K562 (cell line): ENCODE measurements at regions not wholly inside any gene's neighbourhood (a gene's known extent, or its start where the extent isn't known, plus 50 kb on each side); places are given as distances from the start of the nearest gene placed in this dataset.

Experiments
- ATAC-seq: fragments of 200-7000 bp; cut with Tn5 transposase; 3 replicates; pipeline ENCODE4 v1.9.1; 2020; ENCODE audit warnings: moderate library complexity
- BruUV-seq: library from RNA; stranded (reverse); fragments of 400-500 nt; replicated peaks from 2 replicates; lab custom pipeline; 2021; lab: Mats Ljungman, UMichigan
- CTCF ChIA-PET: fragments of 300-600 bp; formaldehyde crosslinking; extraction: SDS; loops from one replicate; lab custom pipeline; 2021; ENCODE audit warnings: low intra/inter-chr PET ratio; lab: Yijun Ruan, JAX
- POLR2A ChIA-PET: fragments of 300-600, 350-650 bp; sonication (Branson Sonifier 250); formaldehyde crosslinking; extraction: SDS; loops from one replicate; lab custom pipeline; 2021; ENCODE audit warnings: antibody characterized with exemption, inconsistent platforms; lab: Yijun Ruan, JAX
- DNase-seq, 4 experiments: peaks; one replicate each; pipeline versions ENCODE4 v3.0.0 to v3.0.0-alpha.2; 2011 to 2018; ENCODE audit warnings: low spot score in 3 of 4, mixed read lengths in 3 of 4; ENCODE audit errors: extremely low read depth in 1 of 4
- FAIRE-seq: peaks from 2 replicates; lab custom pipeline; 2011; peaks lifted over from hg19 to GRCh38; lab: Jason Lieb, UNC
- H2AFZ ChIP-seq: 2 replicates; pipeline ENCODE4 v1.6.0; 2011; ENCODE audit warnings: low read depth, low read length, control low read depth, inconsistent platforms
- H3K27ac ChIP-seq: fragments of 200-600 bp; 3 replicates; pipeline ENCODE4 v1.8.0; 2011; ENCODE audit warnings: low read depth, mild to moderate bottlenecking, control low read depth, inconsistent platforms, low read length, moderate library complexity, mixed read lengths; ENCODE audit errors: extremely low read depth
- H3K27me3 ChIP-seq, 2 experiments: fragments of 300-600 bp in 1 of 2; 2 replicates in 1 of 2; 3 replicates in 1 of 2; pipeline versions ENCODE4 v1.6.0 to v1.8.0; 2011; ENCODE audit warnings: inconsistent platforms in 2 of 2, low read length in 2 of 2, mild to moderate bottlenecking in 1 of 2, mixed read lengths in 1 of 2, moderate library complexity in 1 of 2; ENCODE audit not compliant: control insufficient read depth in 2 of 2, insufficient read depth in 2 of 2
- H3K36me3 ChIP-seq: fragments of 300-600 bp; 3 replicates; pipeline ENCODE4 v1.8.0; 2011; ENCODE audit warnings: mild to moderate bottlenecking, low read length, inconsistent platforms; ENCODE audit not compliant: control insufficient read depth, insufficient read depth
- H3K4me1 ChIP-seq, 2 experiments: fragments of 200-600 bp in 1 of 2; replicated peaks in 1 of 2; 2 replicates in 1 of 2; 3 replicates in 1 of 2; pipeline versions ENCODE4 v1.5.1 to v1.8.0; 2011; ENCODE audit warnings: inconsistent platforms in 2 of 2, low read length in 2 of 2, mild to moderate bottlenecking in 1 of 2, mixed read lengths in 1 of 2, moderate library complexity in 1 of 2; ENCODE audit not compliant: control insufficient read depth in 2 of 2, insufficient read depth in 2 of 2
- H3K4me2 ChIP-seq: 2 replicates; pipeline ENCODE4 v1.6.1; 2011; ENCODE audit warnings: low read length, control low read depth, inconsistent platforms, mixed read lengths; ENCODE audit not compliant: insufficient read depth
- H3K4me3 ChIP-seq: fragments of 200-600 bp; sonication (generic), shearing (Covaris generic); 2 replicates; pipeline ENCODE4 v1.5.1; 2016; ENCODE audit warnings: control low read depth, inconsistent platforms
- H3K79me2 ChIP-seq: fragments of 200-600 bp; 3 replicates; pipeline ENCODE4 v1.8.0; 2011; ENCODE audit warnings: low read length, inconsistent platforms; ENCODE audit not compliant: control insufficient read depth, insufficient read depth
- H3K9ac ChIP-seq, 2 experiments: 2 replicates each; pipeline versions ENCODE4 v1.6.0 to v1.6.1; 2011; ENCODE audit warnings: low read depth in 2 of 2, low read length in 2 of 2, control low read depth in 1 of 2, inconsistent platforms in 1 of 2, mild to moderate bottlenecking in 1 of 2, mixed read lengths in 1 of 2; ENCODE audit not compliant: insufficient read depth in 1 of 2
- H3K9me1 ChIP-seq: one replicate; pipeline ENCODE4 v1.6.0; 2011; ENCODE audit warnings: inconsistent platforms, mild to moderate bottlenecking, low read length, moderate library complexity; ENCODE audit not compliant: control insufficient read depth, insufficient read depth
- H3K9me3 ChIP-seq: replicated peaks from 2 replicates; pipeline ENCODE4 v1.5.1; 2011; ENCODE audit warnings: low read depth, low read length, inconsistent platforms; ENCODE audit not compliant: control insufficient read depth, insufficient read depth
- H4K20me1 ChIP-seq: replicated peaks from 2 replicates; pipeline ENCODE4 v1.6.1; 2011; ENCODE audit warnings: low read length, inconsistent platforms, mixed read lengths; ENCODE audit not compliant: control insufficient read depth, insufficient read depth
- CHD1 ChIP-seq: fragments of 200-600 bp; sonication (generic); IDR thresholded peaks from one replicate; pipeline ENCODE4 v1.6.1; 2012; ENCODE audit warnings: mild to moderate bottlenecking, moderate library complexity, low read length, inconsistent platforms
- DACH1 ChIP-seq: fragments of 450-650 bp; IDR thresholded peaks from 2 replicates; pipeline ENCODE4 v1.6.1; 2018; ENCODE audit not compliant: partially characterized antibody
- KLF10 ChIP-seq: fragments of 250-450 bp; sonication (Bioruptor Pico); IDR thresholded peaks from 2 replicates; pipeline ENCODE4 v1.6.1; 2021; ENCODE audit warnings: matching md5 sums
- MCM3 ChIP-seq: fragments of 450-650 bp; IDR thresholded peaks from 2 replicates; pipeline ENCODE4 v1.6.1; 2016
- ZNF778 ChIP-seq: fragments of 450-650 bp; formaldehyde crosslinking; IDR thresholded peaks from 2 replicates; pipeline ENCODE4 v1.4.0; 2020; ENCODE audit warnings: mild to moderate bottlenecking, moderate library complexity
- WGBS: fragments of 100-300 bp; shearing (Covaris generic); methylation state at CpG from one replicate; pipeline ENCODE4 v1.1.6; 2016; ENCODE audit warnings: low coverage, mixed read lengths; ENCODE audit not compliant: insufficient coverage; ENCODE audit errors: missing lambda C conversion rate; 5-methylcytosine and 5-hydroxymethylcytosine counted together
- in situ Hi-C: fragments of 300-500 bp; cut with MboI; formaldehyde crosslinking; loops from 4 replicates; pipeline ENCODE4 v1.15.0; 2018; ENCODE audit warnings: inconsistent platforms, mixed read lengths
- intact Hi-C: fragments of 100-400 bp; cut with micrococcal nuclease; formaldehyde crosslinking; loops from 2 replicates; pipeline ENCODE4 v1.14.2; 2022
- TF ChIP-seq, protein P1 (sequence below): sonication (generic); formaldehyde crosslinking; IDR thresholded peaks from 2 replicates; pipeline ENCODE4 v1.8.0; 2022; ENCODE audit warnings: mild to moderate bottlenecking, missing genetic modification reagents, borderline replicate concordance
- TF ChIP-seq, protein P2 (sequence below): fragments of 250-450 bp; sonication (Bioruptor Pico); IDR thresholded peaks from 2 replicates; pipeline ENCODE4 v1.6.1; 2021; ENCODE audit warnings: mild to moderate bottlenecking
- TF ChIP-seq, protein P3 (sequence below): sonication (generic); formaldehyde crosslinking; IDR thresholded peaks from 2 replicates; pipeline ENCODE4 v1.8.1; 2023; ENCODE audit warnings: mild to moderate bottlenecking, missing genetic modification reagents
- TF ChIP-seq, protein P4 (sequence below): fragments of 450-650 bp; IDR thresholded peaks from 2 replicates; pipeline ENCODE4 v1.6.1; 2016; ENCODE audit warnings: low read depth

DNA sequence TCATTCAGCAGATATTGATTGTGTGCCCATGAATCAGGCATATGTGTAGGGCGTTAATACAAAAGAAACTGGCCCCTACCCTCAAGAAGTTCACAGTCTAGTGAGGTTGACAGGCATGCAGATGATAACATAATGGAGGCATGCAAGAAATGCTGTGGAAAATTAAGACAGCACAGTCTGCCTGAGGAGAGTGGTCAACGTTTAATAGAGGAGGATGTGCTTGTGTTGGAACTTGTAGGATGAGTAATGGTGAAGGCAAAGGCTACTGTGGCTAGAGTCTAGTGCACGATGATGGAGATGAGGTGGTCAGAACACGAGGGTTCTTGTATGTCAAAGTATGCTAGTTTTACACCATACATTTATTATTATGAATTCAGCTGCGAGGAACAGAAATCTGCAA, 295.7 kb downstream of the SOX2 start:
- DNase-seq (no peak), FAIRE-seq (no peak)
- Histone ChIP-seq H3K27me3 (no peaks in the 10 kb centered on the region), H2AFZ (no peak overlapping the region), H3K4me2 (no peak overlapping the region), H3K4me1 (no peaks in the 10 kb centered on the region; a peak in 1 of 5 replicates), H3K27ac (no peak overlapping the region)
- 0% methylated on average over 5 of the region's 5 CpGs for WGBS
- intact Hi-C loops = no loop called here
- TF ChIP-seq, protein P1, sequence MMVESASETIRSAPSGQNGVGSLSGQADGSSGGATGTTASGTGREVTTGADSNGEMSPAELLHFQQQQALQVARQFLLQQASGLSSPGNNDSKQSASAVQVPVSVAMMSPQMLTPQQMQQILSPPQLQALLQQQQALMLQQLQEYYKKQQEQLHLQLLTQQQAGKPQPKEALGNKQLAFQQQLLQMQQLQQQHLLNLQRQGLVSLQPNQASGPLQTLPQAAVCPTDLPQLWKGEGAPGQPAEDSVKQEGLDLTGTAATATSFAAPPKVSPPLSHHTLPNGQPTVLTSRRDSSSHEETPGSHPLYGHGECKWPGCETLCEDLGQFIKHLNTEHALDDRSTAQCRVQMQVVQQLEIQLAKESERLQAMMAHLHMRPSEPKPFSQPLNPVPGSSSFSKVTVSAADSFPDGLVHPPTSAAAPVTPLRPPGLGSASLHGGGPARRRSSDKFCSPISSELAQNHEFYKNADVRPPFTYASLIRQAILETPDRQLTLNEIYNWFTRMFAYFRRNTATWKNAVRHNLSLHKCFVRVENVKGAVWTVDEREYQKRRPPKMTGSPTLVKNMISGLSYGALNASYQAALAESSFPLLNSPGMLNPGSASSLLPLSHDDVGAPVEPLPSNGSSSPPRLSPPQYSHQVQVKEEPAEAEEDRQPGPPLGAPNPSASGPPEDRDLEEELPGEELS (CRISPR knock-in tag) = no peak
- TF ChIP-seq, protein P2, sequence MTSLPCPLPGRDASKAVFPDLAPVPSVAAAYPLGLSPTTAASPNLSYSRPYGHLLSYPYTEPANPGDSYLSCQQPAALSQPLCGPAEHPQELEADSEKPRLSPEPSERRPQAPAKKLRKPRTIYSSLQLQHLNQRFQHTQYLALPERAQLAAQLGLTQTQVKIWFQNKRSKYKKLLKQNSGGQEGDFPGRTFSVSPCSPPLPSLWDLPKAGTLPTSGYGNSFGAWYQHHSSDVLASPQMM (CRISPR knock-in tag) = no peak
- TF ChIP-seq DACH1 (no peak), CHD1 (no peak), MCM3 (no peak), ZNF778 (CRISPR knock-in tag) (no peak), KLF10 (CRISPR knock-in tag) (no peak)
- TF ChIP-seq, protein P3, sequence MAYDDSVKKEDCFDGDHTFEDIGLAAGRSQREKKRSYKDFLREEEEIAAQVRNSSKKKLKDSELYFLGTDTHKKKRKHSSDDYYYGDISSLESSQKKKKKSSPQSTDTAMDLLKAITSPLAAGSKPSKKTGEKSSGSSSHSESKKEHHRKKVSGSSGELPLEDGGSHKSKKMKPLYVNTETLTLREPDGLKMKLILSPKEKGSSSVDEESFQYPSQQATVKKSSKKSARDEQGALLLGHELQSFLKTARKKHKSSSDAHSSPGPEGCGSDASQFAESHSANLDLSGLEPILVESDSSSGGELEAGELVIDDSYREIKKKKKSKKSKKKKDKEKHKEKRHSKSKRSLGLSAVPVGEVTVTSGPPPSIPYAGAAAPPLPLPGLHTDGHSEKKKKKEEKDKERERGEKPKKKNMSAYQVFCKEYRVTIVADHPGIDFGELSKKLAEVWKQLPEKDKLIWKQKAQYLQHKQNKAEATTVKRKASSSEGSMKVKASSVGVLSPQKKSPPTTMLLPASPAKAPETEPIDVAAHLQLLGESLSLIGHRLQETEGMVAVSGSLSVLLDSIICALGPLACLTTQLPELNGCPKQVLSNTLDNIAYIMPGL (CRISPR knock-in tag) = no peak
- TF ChIP-seq, protein P4, sequence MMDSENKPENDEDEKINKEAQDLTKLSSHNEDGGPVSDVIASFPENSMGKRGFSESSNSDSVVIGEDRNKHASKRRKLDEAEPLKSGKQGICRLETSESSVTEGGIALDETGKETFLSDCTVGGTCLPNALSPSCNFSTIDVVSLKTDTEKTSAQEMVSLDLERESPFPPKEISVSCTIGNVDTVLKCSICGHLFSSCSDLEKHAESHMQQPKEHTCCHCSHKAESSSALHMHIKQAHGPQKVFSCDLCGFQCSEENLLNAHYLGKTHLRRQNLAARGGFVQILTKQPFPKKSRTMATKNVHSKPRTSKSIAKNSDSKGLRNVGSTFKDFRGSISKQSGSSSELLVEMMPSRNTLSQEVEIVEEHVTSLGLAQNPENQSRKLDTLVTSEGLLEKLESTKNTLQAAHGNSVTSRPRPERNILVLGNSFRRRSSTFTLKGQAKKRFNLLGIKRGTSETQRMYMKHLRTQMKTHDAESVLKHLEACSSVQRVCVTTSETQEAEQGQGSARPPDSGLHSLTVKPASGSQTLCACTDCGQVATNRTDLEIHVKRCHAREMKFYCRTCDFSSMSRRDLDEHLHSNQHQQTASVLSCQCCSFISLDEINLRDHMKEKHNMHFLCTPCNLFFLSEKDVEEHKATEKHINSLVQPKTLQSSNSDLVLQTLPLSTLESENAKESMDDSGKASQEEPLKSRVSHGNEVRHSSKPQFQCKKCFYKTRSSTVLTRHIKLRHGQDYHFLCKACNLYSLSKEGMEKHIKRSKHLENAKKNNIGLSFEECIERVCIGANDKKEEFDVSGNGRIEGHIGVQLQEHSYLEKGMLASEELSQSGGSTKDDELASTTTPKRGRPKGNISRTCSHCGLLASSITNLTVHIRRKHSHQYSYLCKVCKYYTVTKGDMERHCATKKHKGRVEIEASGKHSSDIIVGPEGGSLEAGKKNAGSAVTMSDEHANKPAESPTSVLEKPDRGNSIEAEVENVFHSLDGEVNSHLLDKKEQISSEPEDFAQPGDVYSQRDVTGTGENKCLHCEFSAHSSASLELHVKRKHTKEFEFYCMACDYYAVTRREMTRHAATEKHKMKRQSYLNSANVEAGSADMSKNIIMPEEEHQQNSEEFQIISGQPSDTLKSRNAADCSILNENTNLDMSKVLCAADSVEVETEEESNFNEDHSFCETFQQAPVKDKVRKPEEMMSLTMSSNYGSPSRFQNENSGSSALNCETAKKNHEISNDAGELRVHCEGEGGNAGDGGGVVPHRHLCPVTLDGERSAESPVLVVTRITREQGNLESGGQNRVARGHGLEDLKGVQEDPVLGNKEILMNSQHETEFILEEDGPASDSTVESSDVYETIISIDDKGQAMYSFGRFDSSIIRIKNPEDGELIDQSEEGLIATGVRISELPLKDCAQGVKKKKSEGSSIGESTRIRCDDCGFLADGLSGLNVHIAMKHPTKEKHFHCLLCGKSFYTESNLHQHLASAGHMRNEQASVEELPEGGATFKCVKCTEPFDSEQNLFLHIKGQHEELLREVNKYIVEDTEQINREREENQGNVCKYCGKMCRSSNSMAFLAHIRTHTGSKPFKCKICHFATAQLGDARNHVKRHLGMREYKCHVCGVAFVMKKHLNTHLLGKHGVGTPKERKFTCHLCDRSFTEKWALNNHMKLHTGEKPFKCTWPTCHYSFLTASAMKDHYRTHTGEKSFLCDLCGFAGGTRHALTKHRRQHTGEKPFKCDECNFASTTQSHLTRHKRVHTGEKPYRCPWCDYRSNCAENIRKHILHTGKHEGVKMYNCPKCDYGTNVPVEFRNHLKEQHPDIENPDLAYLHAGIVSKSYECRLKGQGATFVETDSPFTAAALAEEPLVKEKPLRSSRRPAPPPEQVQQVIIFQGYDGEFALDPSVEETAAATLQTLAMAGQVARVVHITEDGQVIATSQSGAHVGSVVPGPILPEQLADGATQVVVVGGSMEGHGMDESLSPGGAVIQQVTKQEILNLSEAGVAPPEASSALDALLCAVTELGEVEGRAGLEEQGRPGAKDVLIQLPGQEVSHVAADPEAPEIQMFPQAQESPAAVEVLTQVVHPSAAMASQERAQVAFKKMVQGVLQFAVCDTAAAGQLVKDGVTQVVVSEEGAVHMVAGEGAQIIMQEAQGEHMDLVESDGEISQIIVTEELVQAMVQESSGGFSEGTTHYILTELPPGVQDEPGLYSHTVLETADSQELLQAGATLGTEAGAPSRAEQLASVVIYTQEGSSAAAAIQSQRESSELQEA = no peak
- TF ChIP-seq, all 486 proteins: peak for 0
- Histone ChIP-seq H3K9me1 (no peaks in the 10 kb centered on the region), H3K4me3 (no peak overlapping the region), H4K20me1 (no peaks in the 10 kb centered on the region), H3K9me3 (no peaks in the 10 kb centered on the region), H3K9ac (no peak overlapping the region), H3K79me2 (no peaks in the 10 kb centered on the region), H3K36me3 (no peaks in the 10 kb centered on the region)
- in situ Hi-C loops = no loop called here
- POLR2A ChIA-PET = interaction anchor here (0.6 kb wide), 1 partner anchor 223 kb away, joined by 3 read pairs; no protein-coding TSS in a partner anchor
- CTCF ChIA-PET = no interaction called here
- ATAC-seq = no peak
- no TSS peak for BruUV-seq
